ENCODE measurements at regions not wholly inside any gene's neighbourhood (a gene's known extent, or its start where the extent isn't known, plus 50 kb on each side); places are given as distances from the start of the nearest gene placed in this dataset.
"Not testable (repeated sequence)": the region's sequence is repeated elsewhere in the genome, so short reads cannot be mapped to it uniquely, and the experiment has no call there.

DNA sequence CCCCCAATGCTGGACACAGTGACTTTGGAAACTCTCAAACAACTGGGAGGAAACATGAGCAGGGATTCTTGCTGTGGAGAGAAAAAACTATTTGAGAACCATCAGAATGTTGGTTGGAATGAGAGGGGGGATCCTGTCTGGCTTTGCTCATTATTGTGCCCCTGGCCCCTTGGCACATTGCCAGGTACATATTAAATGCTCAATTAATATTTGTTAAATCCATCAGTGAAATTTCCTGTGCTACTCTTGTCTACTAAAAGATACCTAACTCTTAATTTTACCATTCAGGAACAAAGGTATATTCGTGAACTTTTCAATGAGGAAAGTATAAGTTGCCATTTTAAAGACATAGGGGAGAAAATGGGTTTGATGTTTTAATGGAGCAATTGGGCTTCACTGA, 329.4 kb downstream of the OTUD1 start:
- ChIA-PET POLR2A (no interaction called here), CTCF (no interaction called here)
- 88% methylated on average over 1 of the region's 1 CpG for WGBS (ENCODE audit: insufficient coverage)
- Histone ChIP-seq H3K27ac (ENCODE audit: insufficient read depth in 1 of 2, low read depth in 1 of 2, low read length in 2 of 2, poor library complexity in 1 of 2, severe bottlenecking in 2 of 2) (no peak overlapping the region), H3K27me3 (replicated peaks in 2 of 5; ENCODE audit: control insufficient read depth in 4 of 5, insufficient read depth in 5 of 5, low read length in 4 of 5) (no peaks in the 10 kb centered on the region), H3K9me3 (ENCODE audit: control extremely low read depth in 1 of 5, control insufficient read depth in 4 of 5, insufficient read depth in 2 of 5, low read depth in 1 of 5, low read length in 4 of 5) (peaks cover 0 to 3% (median 0%) of the 10 kb centered on the region in 5 experiments), H3K36me3 (ENCODE audit: control insufficient read depth in 4 of 4, insufficient read depth in 4 of 4, low read length in 3 of 4) (no peaks in the 10 kb centered on the region), H3K4me3 (ENCODE audit: control insufficient read depth in 1 of 7, extremely low read depth in 1 of 7, insufficient read depth in 4 of 7, low read depth in 2 of 7, low read length in 6 of 7) (no peak overlapping the region), H3K4me1 (ENCODE audit: control extremely low read depth in 1 of 4, control insufficient read depth in 4 of 4, insufficient read depth in 4 of 4, low read length in 3 of 4) (no peaks in the 10 kb centered on the region)
- no peak for DNase-seq

DNA sequence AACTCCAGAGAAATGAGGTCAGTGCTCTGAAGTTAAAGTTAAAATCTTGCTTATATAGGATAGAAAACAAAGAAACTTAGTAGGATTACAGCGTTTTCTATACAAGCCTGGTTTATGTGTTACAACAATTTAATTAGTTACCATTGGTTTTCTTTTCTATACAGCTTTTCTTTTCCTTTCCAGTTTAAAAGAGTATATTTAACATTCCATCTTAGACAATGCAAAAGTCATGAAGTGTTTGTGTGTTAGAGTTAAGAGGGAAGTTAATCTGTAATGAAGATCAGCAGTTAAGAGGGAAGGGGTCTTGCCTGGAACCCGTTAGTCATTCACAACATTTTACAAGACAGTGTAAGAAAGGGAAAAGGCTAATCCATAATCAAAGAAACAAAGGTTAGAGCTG, 338.3 kb downstream of the OTUD1 start:
- no CpG with 5 or more reads among the region's 2 CpGs for WGBS (ENCODE audit: insufficient coverage)
- no peaks in the 10 kb centered on the region for H3K36me3 ChIP-seq (ENCODE audit: control insufficient read depth in 4 of 4, insufficient read depth in 4 of 4, low read length in 3 of 4)
- ChIA-PET CTCF (interaction anchor here (0.5 kb wide), 1 partner anchor 425 kb away, joined by 3 read pairs; no protein-coding TSS in a partner anchor), POLR2A (no interaction called here)
- H3K9me3 ChIP-seq (ENCODE audit: control extremely low read depth in 1 of 5, control insufficient read depth in 4 of 5, insufficient read depth in 2 of 5, low read depth in 1 of 5, low read length in 4 of 5) = no peaks in the 10 kb centered on the region
- no peak overlapping the region for H3K4me3 ChIP-seq (ENCODE audit: control insufficient read depth in 1 of 7, extremely low read depth in 1 of 7, insufficient read depth in 4 of 7, low read depth in 2 of 7, low read length in 6 of 7)
- H3K27me3 ChIP-seq (replicated peaks in 2 of 5; ENCODE audit: control insufficient read depth in 4 of 5, insufficient read depth in 5 of 5, low read length in 4 of 5) = no peaks in the 10 kb centered on the region
- H3K4me1 ChIP-seq (ENCODE audit: control extremely low read depth in 1 of 4, control insufficient read depth in 4 of 4, insufficient read depth in 4 of 4, low read length in 3 of 4) = no peaks in the 10 kb centered on the region
- H3K27ac ChIP-seq (ENCODE audit: insufficient read depth in 1 of 2, low read depth in 1 of 2, low read length in 2 of 2, poor library complexity in 1 of 2, severe bottlenecking in 2 of 2) = no peak overlapping the region
- no peak for DNase-seq

DNA sequence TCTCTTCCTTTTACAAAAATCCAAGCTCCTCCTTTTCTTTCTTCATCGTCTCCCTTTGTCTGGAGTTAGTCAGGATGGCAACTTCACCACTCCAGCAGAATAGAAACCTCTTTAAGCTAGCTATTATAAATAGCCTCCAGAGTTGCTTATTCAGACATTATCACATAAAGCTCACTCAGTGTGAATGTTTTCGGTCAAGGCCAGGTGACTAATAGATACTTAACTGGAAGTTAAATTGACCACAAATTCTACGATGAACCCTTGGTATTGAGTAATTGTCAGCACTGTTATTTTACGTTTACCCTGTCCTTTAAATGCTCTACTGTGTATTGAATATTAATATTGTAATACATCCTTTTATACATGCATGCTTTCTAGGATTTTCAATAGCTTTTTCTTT, 340.4 kb downstream of the OTUD1 start:
- Histone ChIP-seq H3K27ac (ENCODE audit: insufficient read depth in 1 of 2, low read depth in 1 of 2, low read length in 2 of 2, poor library complexity in 1 of 2, severe bottlenecking in 2 of 2) (no peak overlapping the region), H3K4me1 (ENCODE audit: control extremely low read depth in 1 of 4, control insufficient read depth in 4 of 4, insufficient read depth in 4 of 4, low read length in 3 of 4) (no peaks in the 10 kb centered on the region), H3K36me3 (ENCODE audit: control insufficient read depth in 4 of 4, insufficient read depth in 4 of 4, low read length in 3 of 4) (no peaks in the 10 kb centered on the region), H3K4me3 (ENCODE audit: control insufficient read depth in 1 of 7, extremely low read depth in 1 of 7, insufficient read depth in 4 of 7, low read depth in 2 of 7, low read length in 6 of 7) (no peak overlapping the region), H3K27me3 (replicated peaks in 2 of 5; ENCODE audit: control insufficient read depth in 4 of 5, insufficient read depth in 5 of 5, low read length in 4 of 5) (no peaks in the 10 kb centered on the region), H3K9me3 (ENCODE audit: control extremely low read depth in 1 of 5, control insufficient read depth in 4 of 5, insufficient read depth in 2 of 5, low read depth in 1 of 5, low read length in 4 of 5) (no peaks in the 10 kb centered on the region)
- ChIA-PET CTCF (interaction anchor here (0.7 kb wide), 1 partner anchor 37 kb away, joined by 3 read pairs; no protein-coding TSS in a partner anchor), POLR2A (no interaction called here)
- DNase-seq = no peak
- 100% methylated on average over 1 of the region's 4 CpGs for WGBS (ENCODE audit: insufficient coverage)

DNA sequence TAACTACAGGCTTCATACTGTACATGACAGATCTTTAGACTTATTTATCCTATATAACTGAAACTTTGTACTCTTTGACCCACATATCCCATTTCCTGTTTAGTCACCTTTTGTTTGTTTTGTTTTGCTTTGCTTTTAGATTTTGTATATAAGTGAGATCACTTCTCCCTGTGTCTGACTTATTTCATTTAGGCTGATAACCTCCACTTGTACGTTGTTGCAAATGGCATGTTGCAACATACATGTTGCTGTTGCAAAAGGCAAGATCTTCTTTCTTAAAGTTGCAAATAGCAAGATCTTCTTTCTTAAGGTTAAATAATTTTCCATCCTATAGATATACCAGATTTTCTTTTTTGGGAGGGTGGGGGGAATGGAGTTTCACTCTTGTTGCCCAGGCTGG, 341.5 kb downstream of the OTUD1 start:
- POLR2A ChIA-PET = no interaction called here
- H3K4me3 ChIP-seq (ENCODE audit: control insufficient read depth in 1 of 7, extremely low read depth in 1 of 7, insufficient read depth in 4 of 7, low read depth in 2 of 7, low read length in 6 of 7) = no peak overlapping the region
- H3K36me3 ChIP-seq (ENCODE audit: control insufficient read depth in 4 of 4, insufficient read depth in 4 of 4, low read length in 3 of 4) = no peaks in the 10 kb centered on the region
- CTCF ChIA-PET = no interaction called here
- WGBS (ENCODE audit: insufficient coverage) = 100% methylated on average over 1 of the region's 1 CpG
- H3K27me3 ChIP-seq (replicated peaks in 2 of 5; ENCODE audit: control insufficient read depth in 4 of 5, insufficient read depth in 5 of 5, low read length in 4 of 5) = peaks cover 0 to 1% (median 0%) of the 10 kb centered on the region in 5 experiments
- DNase-seq = no peak
- no peak overlapping the region for H3K27ac ChIP-seq (ENCODE audit: insufficient read depth in 1 of 2, low read depth in 1 of 2, low read length in 2 of 2, poor library complexity in 1 of 2, severe bottlenecking in 2 of 2)
- no peaks in the 10 kb centered on the region for H3K4me1 ChIP-seq (ENCODE audit: control extremely low read depth in 1 of 4, control insufficient read depth in 4 of 4, insufficient read depth in 4 of 4, low read length in 3 of 4)
- H3K9me3 ChIP-seq (ENCODE audit: control extremely low read depth in 1 of 5, control insufficient read depth in 4 of 5, insufficient read depth in 2 of 5, low read depth in 1 of 5, low read length in 4 of 5) = no peaks in the 10 kb centered on the region

DNA sequence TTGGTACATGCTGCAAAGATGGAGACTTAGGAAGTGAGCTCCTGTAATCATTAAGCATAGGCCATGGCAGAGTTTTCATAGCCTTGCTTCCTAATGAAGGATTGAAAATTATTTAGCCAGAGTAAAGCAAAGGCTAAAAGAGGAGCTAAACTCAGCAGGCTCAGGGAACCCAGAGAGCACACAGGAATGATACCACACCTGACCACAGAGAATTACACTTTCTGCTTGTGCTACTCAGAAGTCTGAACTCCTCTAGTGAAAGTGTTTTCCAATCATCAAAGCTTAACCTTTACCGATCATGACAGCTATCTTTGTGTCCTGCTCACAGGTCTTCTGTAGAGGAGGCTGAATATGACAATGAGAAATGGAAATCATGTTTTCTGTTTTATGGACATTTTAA, 347.7 kb downstream of the OTUD1 start:
- CTCF ChIA-PET = no interaction called here

DNA sequence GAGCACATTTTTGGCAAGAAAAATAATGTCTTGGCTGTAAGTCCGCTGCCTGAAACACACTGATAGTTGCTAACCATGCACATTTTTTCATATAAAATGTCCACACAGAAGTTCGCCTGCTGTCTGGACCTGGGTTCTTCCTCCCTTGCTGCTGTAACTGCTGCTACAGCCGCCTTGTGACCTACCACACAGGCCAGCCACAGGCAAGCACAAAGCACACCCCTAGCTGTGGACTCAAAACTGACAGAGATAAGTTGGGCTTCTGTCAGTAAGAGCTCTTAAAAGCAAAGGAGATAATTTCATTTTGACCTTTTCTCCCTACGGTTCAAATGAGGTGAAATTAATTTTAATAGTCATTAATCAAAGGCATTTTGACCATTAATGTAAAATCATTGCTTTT, 354.7 kb downstream of the OTUD1 start:
- Histone ChIP-seq H3K36me3 (ENCODE audit: control insufficient read depth in 4 of 4, insufficient read depth in 4 of 4, low read length in 3 of 4) (no peaks in the 10 kb centered on the region), H3K4me3 (ENCODE audit: control insufficient read depth in 1 of 7, extremely low read depth in 1 of 7, insufficient read depth in 4 of 7, low read depth in 2 of 7, low read length in 6 of 7) (no peak overlapping the region), H3K27me3 (replicated peaks in 2 of 5; ENCODE audit: control insufficient read depth in 4 of 5, insufficient read depth in 5 of 5, low read length in 4 of 5) (no peaks in the 10 kb centered on the region), H3K27ac (ENCODE audit: insufficient read depth in 1 of 2, low read depth in 1 of 2, low read length in 2 of 2, poor library complexity in 1 of 2, severe bottlenecking in 2 of 2) (no peak overlapping the region), H3K9me3 (ENCODE audit: control extremely low read depth in 1 of 5, control insufficient read depth in 4 of 5, insufficient read depth in 2 of 5, low read depth in 1 of 5, low read length in 4 of 5) (peaks cover 0 to 18% (median 0%) of the 10 kb centered on the region in 5 experiments), H3K4me1 (ENCODE audit: control extremely low read depth in 1 of 4, control insufficient read depth in 4 of 4, insufficient read depth in 4 of 4, low read length in 3 of 4) (no peaks in the 10 kb centered on the region)
- no peak for DNase-seq
- CTCF ChIA-PET = interaction anchor here (0.6 kb wide), 1 partner anchor 191 kb away, joined by 3 read pairs; no protein-coding TSS in a partner anchor
- WGBS (ENCODE audit: insufficient coverage) = 96% methylated on average over 3 of the region's 4 CpGs
- POLR2A ChIA-PET = no interaction called here

More for the DNA sequence above, 347.7 kb downstream of the OTUD1 start:
- 100% methylated on average over 1 of the region's 1 CpG for WGBS (ENCODE audit: insufficient coverage)
- H3K4me3 ChIP-seq (ENCODE audit: control insufficient read depth in 1 of 7, extremely low read depth in 1 of 7, insufficient read depth in 4 of 7, low read depth in 2 of 7, low read length in 6 of 7) = no peak overlapping the region
- H3K27ac ChIP-seq (ENCODE audit: insufficient read depth in 1 of 2, low read depth in 1 of 2, low read length in 2 of 2, poor library complexity in 1 of 2, severe bottlenecking in 2 of 2) = no peak overlapping the region
- no peaks in the 10 kb centered on the region for H3K9me3 ChIP-seq (ENCODE audit: control extremely low read depth in 1 of 5, control insufficient read depth in 4 of 5, insufficient read depth in 2 of 5, low read depth in 1 of 5, low read length in 4 of 5)
- H3K27me3 ChIP-seq (replicated peaks in 2 of 5; ENCODE audit: control insufficient read depth in 4 of 5, insufficient read depth in 5 of 5, low read length in 4 of 5) = peaks cover 0 to 1% (median 0%) of the 10 kb centered on the region in 5 experiments
- no peak for DNase-seq
- H3K4me1 ChIP-seq (ENCODE audit: control extremely low read depth in 1 of 4, control insufficient read depth in 4 of 4, insufficient read depth in 4 of 4, low read length in 3 of 4) = no peaks in the 10 kb centered on the region
- POLR2A ChIA-PET = no interaction called here
- H3K36me3 ChIP-seq (ENCODE audit: control insufficient read depth in 4 of 4, insufficient read depth in 4 of 4, low read length in 3 of 4) = no peaks in the 10 kb centered on the region

DNA sequence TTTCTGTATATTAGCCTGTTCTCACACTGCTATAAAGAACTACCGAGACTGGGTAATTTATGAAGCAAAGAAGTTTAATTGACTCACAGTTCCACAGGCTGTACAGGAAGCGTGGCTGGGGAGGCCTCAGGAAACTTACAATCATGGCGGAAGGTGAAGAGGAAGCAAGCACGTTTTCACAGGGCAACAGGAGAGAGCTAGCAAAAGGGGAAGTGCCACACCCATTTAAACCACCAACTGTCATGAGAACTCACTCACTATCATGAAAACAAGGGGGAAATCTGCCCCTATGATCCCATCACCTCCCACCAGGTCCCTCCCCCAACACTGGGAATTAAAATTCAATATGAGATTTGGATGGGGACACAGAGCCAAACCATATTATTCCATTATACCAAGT, 358.6 kb downstream of the OTUD1 start:
- H3K9me3 ChIP-seq (ENCODE audit: control extremely low read depth in 1 of 5, control insufficient read depth in 4 of 5, insufficient read depth in 2 of 5, low read depth in 1 of 5, low read length in 4 of 5) = peaks cover 0 to 19% (median 0%) of the 10 kb centered on the region in 5 experiments
- POLR2A ChIA-PET; H3K27me3 ChIP-seq (replicated peaks in 2 of 5; ENCODE audit: control insufficient read depth in 4 of 5, insufficient read depth in 5 of 5, low read length in 4 of 5); CTCF ChIA-PET; H3K4me3 ChIP-seq (ENCODE audit: control insufficient read depth in 1 of 7, extremely low read depth in 1 of 7, insufficient read depth in 4 of 7, low read depth in 2 of 7, low read length in 6 of 7); H3K4me1 ChIP-seq (ENCODE audit: control extremely low read depth in 1 of 4, control insufficient read depth in 4 of 4, insufficient read depth in 4 of 4, low read length in 3 of 4); H3K27ac ChIP-seq (ENCODE audit: insufficient read depth in 1 of 2, low read depth in 1 of 2, low read length in 2 of 2, poor library complexity in 1 of 2, severe bottlenecking in 2 of 2); H3K36me3 ChIP-seq (ENCODE audit: control insufficient read depth in 4 of 4, insufficient read depth in 4 of 4, low read length in 3 of 4): not testable (repeated sequence)
- peak in 2 of 3 donors; percentile 70 to 81 for DNase-seq
- 33% methylated on average over 1 of the region's 4 CpGs for WGBS (ENCODE audit: insufficient coverage)
